ENCODE measurements at regions not wholly inside any gene's neighbourhood (a gene's known extent, or its start where the extent isn't known, plus 50 kb on each side); places are given as distances from the start of the nearest gene placed in this dataset.

GRCh38 chrY:15455133-15455937 is 931.0 kb downstream of the NLGN4Y start:
- TF ChIP-seq SPI1 (IDR thresholded peaks at IDR 0.05; ENCODE audit: low read depth, low read length) (no peak), POLR2AphosphoS5 (IDR thresholded peaks at IDR 0.05; ENCODE audit: low read depth, low read length) (no peak)

Data from GM12891 (cell line).